Mucosa of rectum (tissue), 2 donors: ENCODE measurements at regions not wholly inside any gene's neighbourhood (a gene's known extent, or its start where the extent isn't known, plus 50 kb on each side); places are given as distances from the start of the nearest gene placed in this dataset.

ENCODE experiments used
- H3K27ac ChIP-seq, 2 donors: one replicate each; pipeline ENCODE4 v1.7.0; 2013; ENCODE audit warnings: inconsistent platforms in 2 of 2, low read depth in 2 of 2, low read length in 2 of 2
- H3K27me3 ChIP-seq, 2 donors: one replicate each; pipeline ENCODE4 v1.7.0; 2013; ENCODE audit warnings: low read length in 2 of 2; ENCODE audit not compliant: control insufficient read depth in 2 of 2, insufficient read depth in 2 of 2
- H3K36me3 ChIP-seq, 2 donors: one replicate each; pipeline ENCODE4 v1.7.0; 2013; ENCODE audit warnings: low read length in 2 of 2; ENCODE audit not compliant: control insufficient read depth in 2 of 2, insufficient read depth in 2 of 2
- H3K4me1 ChIP-seq, 2 donors: one replicate each; pipeline ENCODE4 v1.7.0; 2013; ENCODE audit warnings: low read length in 2 of 2, mild to moderate bottlenecking in 1 of 2; ENCODE audit not compliant: control insufficient read depth in 2 of 2, insufficient read depth in 2 of 2
- H3K4me3 ChIP-seq, 2 donors: one replicate each; pipeline ENCODE4 v1.7.0; 2013; ENCODE audit warnings: low read length in 2 of 2
- H3K9ac ChIP-seq, 2 donors: one replicate each; pipeline ENCODE4 v1.7.0; 2013; ENCODE audit warnings: low read length in 2 of 2, low read depth in 1 of 2, mild to moderate bottlenecking in 1 of 2
- H3K9me3 ChIP-seq, 2 donors: one replicate each; pipeline ENCODE4 v1.7.0; 2013; ENCODE audit warnings: low read length in 2 of 2; ENCODE audit not compliant: control insufficient read depth in 2 of 2
- donor health status: healthy.
- donor health status: Normal muscosa, but diverticular disease.

GRCh38 chr12:132439333-132439904, 50.5 kb upstream of the FBRSL1 start:
- Histone ChIP-seq H3K27me3 (peaks cover 7% of the 10 kb centered on the region in 2 donors), H3K27ac (no peak overlapping the region), H3K9ac (no peak overlapping the region)

GRCh38 chr12:132438726-132439125, 51.2 kb upstream of the FBRSL1 start:
- H3K27ac ChIP-seq = no peak overlapping the region
- no peaks in the 10 kb centered on the region for H3K36me3 ChIP-seq
- no peaks in the 10 kb centered on the region for H3K9me3 ChIP-seq
- no peak overlapping the region for H3K4me3 ChIP-seq
- no peak overlapping the region for H3K9ac ChIP-seq
- H3K27me3 ChIP-seq = peaks cover 7 to 9% of the 10 kb centered on the region in 2 donors
- H3K4me1 ChIP-seq = no peaks in the 10 kb centered on the region

More at GRCh38 chr12:132439333-132439904, 50.5 kb upstream of the FBRSL1 start:
- H3K4me1 ChIP-seq = no peaks in the 10 kb centered on the region
- H3K36me3 ChIP-seq = no peaks in the 10 kb centered on the region
- H3K4me3 ChIP-seq = no peak overlapping the region
- no peaks in the 10 kb centered on the region for H3K9me3 ChIP-seq

GRCh38 chr12:132437943-132438700, 51.8 kb upstream of the FBRSL1 start:
- H3K9ac ChIP-seq = no peak overlapping the region
- no peak overlapping the region for H3K4me3 ChIP-seq
- peaks cover 6 to 11% of the 10 kb centered on the region in 2 donors for H3K27me3 ChIP-seq
- no peaks in the 10 kb centered on the region for H3K36me3 ChIP-seq
- no peak overlapping the region for H3K27ac ChIP-seq
- peaks cover 0 to 4% of the 10 kb centered on the region in 2 donors for H3K4me1 ChIP-seq
- H3K9me3 ChIP-seq = no peaks in the 10 kb centered on the region

GRCh38 chr12:132437252-132437932, 52.6 kb upstream of the FBRSL1 start:
- no peak overlapping the region for H3K4me3 ChIP-seq
- no peak overlapping the region for H3K27ac ChIP-seq
- no peak overlapping the region for H3K9ac ChIP-seq
- H3K9me3 ChIP-seq = no peaks in the 10 kb centered on the region
- peaks cover 0 to 4% of the 10 kb centered on the region in 2 donors for H3K4me1 ChIP-seq
- no peaks in the 10 kb centered on the region for H3K36me3 ChIP-seq
- H3K27me3 ChIP-seq = peaks cover 5 to 11% of the 10 kb centered on the region in 2 donors

GRCh38 chr12:132436791-132437251, 53.1 kb upstream of the FBRSL1 start:
- Histone ChIP-seq H3K4me3 (no peak overlapping the region), H3K27ac (no peak overlapping the region), H3K9ac (no peak overlapping the region)

GRCh38 chr12:132435486-132436187, 54.3 kb upstream of the FBRSL1 start:
- Histone ChIP-seq H3K9me3 (no peaks in the 10 kb centered on the region), H3K27ac (no peak overlapping the region), H3K27me3 (peaks cover 3 to 11% of the 10 kb centered on the region in 2 donors), H3K4me3 (no peak overlapping the region), H3K9ac (no peak overlapping the region), H3K36me3 (no peaks in the 10 kb centered on the region), H3K4me1 (peaks cover 0 to 8% of the 10 kb centered on the region in 2 donors)

More at GRCh38 chr12:132436791-132437251, 53.1 kb upstream of the FBRSL1 start:
- H3K9me3 ChIP-seq = no peaks in the 10 kb centered on the region
- H3K36me3 ChIP-seq = no peaks in the 10 kb centered on the region
- peaks cover 0 to 4% of the 10 kb centered on the region in 2 donors for H3K4me1 ChIP-seq
- H3K27me3 ChIP-seq = peaks cover 5 to 11% of the 10 kb centered on the region in 2 donors

- no peaks in the 10 kb centered on the region for H3K9me3 ChIP-seq
- peaks cover 14 to 22% of the 10 kb centered on the region in 2 donors for H3K4me1 ChIP-seq
- H3K9ac ChIP-seq = no peak overlapping the region
- no peak overlapping the region for H3K4me3 ChIP-seq
- H3K36me3 ChIP-seq = no peaks in the 10 kb centered on the region
- H3K27ac ChIP-seq = no peak overlapping the region
- H3K27me3 ChIP-seq = peaks cover 8 to 15% of the 10 kb centered on the region in 2 donors
Measured at GRCh38 chr12:132433641-132434395, 56.1 kb upstream of the FBRSL1 start.

GRCh38 chr12:132432721-132433577, 57.0 kb upstream of the FBRSL1 start:
- Histone ChIP-seq H3K4me1 (peaks cover 19 to 27% of the 10 kb centered on the region in 2 donors), H3K9ac (no peak overlapping the region), H3K27me3 (peaks cover 9 to 15% of the 10 kb centered on the region in 2 donors), H3K36me3 (no peaks in the 10 kb centered on the region), H3K9me3 (no peaks in the 10 kb centered on the region), H3K27ac (no peak overlapping the region), H3K4me3 (no peak overlapping the region)
